Hematopoietic multipotent progenitor cell treated with erythropoietin and hydrocortisone succinate and interleukin-3 and kit ligand, for 6 days (in vitro differentiated cells): ENCODE measurements at regions not wholly inside any gene's neighbourhood (a gene's known extent, or its start where the extent isn't known, plus 50 kb on each side); places are given as distances from the start of the nearest gene placed in this dataset.

ENCODE experiments used
- DNase-seq: peaks from one replicate; pipeline ENCODE4 v3.0.0-alpha.2; 2015

DNA sequence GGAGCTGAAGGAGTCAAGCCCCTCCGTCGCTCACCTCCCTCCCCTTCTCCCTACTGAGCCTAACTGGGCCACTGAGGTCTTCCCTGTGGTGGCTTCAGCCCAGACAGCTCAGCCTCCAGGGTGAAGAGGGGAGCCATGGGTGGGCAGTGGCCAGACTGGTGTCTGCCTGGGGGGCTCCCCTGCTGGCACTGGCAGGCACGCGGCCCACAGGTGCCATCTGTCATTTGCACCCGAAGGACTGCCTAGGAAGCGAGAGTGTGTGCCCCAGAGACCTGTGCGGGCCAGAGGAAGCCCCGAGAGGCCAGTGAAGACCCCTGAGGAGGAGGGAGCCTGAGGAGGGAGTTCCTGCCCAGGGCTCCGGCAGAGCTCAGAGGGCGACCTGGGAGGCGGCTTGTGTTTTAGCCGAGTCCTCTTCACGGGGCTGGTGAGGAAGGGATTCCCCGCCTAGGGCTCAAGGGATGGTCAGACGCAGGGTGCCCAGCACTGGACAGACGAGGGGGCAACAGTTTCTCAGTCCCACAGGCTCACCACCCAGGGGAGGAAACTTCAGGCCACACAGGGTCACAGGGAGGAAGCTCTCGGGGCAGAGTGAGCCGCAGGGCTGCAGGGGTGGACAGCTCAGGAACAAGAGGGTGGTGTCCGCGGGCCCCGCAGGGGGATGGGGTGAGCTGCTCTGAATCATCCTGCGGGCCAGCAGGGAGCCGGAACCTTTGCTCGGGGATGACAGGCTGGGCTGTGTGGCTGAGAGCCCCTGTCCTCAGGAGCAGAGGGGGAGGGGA, 76.2 kb upstream of the PPP2R2D start:
- DNase-seq = no peak

- peak; percentile 9 for DNase-seq
These were observed 75.5 kb upstream of the PPP2R2D start for GRCh38 chr10:131825150-131825848.

GRCh38 chr10:131825960-131826650, 74.7 kb upstream of the PPP2R2D start:
- no peak for DNase-seq

GRCh38 chr10:131829156-131829930, 71.5 kb upstream of the PPP2R2D start:
- DNase-seq = no peak

DNA sequence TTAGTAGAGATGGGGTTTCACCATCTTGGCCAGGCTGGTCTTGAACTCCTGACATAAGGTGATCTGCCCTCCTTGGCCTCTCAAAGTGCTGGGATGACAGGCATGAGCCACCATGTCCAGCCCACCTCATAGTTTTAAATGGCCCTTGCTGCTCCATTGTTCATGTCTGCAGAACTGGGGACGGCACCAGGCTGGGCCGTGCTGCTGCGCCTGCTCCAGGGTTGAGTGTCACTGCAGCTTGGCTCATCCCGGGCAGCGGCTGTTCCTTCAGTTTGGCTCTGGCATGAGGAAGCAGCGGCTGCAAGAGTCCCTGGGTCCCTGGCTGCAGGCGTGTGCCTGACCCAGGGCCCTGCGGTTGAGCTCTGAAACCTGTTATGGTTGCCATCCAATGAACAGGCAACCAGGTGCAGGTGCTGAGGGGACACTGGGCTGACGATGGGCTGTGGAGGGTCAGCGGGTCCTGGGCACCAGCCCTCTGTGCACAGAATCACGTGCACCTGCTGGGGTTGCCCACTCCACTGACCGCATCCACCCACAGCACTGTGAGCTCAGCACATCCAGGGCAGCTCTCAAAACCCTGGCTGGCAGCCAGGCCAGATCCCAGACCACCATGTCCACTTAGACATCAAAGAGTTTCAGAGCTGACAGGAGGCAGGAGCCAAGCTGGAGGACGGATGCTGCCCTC, 70.2 kb upstream of the PPP2R2D start:
- DNase-seq = no peak

- no peak for DNase-seq
These were observed 69.2 kb upstream of the PPP2R2D start for GRCh38 chr10:131831561-131831960.

DNA sequence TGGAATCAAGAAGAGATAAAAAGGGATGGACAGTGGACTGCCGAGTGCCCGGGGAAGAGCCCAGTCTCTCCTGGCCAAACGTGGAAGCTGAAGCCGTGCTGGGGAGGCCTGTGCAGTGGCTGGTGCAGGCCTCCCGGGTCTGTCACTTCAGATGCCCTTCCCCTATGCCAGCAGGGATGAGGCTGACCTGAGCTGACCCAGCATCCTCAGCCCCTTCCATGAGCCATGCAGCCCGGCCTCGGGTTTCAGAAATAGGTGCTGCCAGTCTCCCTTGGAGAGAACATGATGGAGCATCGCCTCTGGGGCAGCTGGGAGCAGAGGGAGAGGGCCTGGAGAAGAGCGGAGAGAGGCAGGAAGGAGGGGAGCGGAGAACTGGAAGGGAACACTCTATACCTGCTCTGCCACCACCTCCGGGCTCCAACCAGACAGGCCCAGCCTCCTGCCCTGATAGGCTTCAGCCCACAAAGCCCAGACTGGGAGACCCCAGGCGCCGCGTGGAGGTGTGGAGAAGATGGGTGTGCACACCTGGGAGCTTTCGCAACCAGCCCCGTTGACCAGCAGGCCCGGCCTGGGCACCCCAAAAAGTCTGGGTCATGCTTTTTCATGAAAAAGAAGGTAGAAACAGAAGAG, 68.6 kb upstream of the PPP2R2D start:
- no peak for DNase-seq

- DNase-seq = no peak
These were observed 67.8 kb upstream of the PPP2R2D start for GRCh38 chr10:131833013-131833412.

DNA sequence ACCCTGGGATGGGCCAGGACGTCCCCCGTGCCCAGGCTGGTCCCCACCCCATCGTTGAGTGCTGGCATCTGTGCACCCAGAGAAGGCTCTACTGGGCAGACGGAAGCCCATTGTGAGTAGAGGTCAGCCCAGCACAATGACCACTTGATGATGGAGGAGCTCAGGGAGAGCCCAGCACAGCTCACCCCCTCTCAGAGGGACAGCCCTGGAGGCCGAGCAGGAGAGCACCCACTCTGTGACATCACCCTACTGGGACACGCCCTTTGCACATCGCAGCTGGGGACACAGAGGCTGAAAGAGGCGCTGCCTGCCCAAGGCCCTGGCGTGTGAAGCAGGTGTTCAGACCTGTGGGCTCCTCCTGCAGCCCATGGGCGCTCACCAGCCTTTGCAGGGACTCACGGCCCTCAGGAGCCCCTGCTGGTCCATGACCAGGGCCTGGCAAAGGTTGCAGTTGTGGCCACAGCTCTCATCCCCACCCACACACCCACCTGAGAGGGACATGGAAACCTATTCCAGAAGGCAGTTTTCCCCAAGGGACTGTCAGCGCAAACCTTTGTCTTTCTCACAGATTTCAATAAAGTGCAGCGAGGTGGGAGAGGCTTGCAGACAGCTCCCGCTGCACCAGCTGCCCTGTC, 67.2 kb upstream of the PPP2R2D start:
- DNase-seq = no peak

DNA sequence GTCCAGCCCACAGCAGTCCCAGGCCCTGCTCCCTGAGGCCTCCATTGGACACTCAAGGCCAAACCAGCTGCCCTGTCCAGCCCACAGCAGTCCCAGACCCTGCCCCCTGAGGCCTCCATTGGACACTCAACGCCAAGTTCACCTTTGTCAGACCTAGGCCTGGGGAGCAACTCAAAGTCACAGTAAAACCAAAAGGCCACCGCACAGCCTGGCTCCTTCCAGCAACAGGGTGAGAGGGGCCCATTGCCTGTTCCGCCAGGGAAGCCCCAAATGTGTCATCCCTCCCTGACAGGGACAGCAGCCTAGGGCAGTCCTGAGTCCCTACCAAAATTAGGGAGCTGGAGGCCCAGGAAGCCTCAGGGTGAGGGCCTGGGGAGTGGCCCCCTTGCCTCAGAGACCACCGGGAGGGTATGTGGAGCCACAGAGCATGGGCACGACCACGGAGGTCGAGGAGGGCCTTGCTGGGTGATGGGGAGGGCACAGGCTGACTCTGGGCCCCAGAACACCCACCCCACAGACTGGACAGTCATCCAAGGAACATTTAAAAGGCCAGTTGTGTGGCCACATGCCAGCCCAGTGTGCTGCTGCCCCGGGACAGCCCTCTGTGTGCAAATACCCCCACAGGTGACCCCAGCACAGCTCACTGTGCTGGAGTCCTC, 66.5 kb upstream of the PPP2R2D start:
- no peak for DNase-seq

DNA sequence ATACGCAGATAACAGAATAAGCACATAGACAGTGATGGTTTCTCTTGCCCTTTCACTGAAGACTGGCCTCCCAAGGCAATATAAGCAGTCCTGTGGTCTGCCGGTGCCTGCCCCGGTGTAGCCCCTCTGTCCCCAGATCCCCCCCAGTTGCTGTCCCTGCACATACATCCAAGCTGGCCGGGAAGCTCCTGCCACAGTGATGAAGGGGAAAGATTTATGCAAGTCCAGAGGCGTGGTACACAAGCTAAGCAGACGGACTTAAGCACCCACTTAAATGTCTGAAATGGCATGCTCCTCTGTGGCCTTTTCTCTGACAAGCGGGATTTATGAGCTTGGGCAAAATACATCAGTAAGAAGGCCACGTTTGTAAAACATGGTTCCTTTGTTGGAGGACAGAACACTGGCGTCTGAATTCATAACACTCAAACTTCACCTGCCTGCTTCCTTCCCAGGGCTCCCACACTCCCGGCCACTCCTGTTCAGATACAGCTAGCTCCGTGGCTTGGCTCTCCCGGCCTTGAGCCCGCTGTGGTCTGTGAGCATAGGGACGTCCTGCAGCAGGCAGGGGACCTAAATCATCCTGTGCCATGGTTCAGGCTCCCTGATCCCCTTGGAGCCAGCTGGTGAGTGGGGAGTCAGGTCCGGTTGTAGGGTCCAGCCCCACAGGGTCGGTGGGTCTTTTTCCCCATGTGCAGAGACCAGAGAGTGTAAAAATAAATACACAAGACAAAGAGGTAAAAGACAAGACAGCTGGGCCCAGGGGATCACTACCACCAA, 61.7 kb upstream of the PPP2R2D start:
- no peak for DNase-seq

- peak; percentile 24 for DNase-seq
These were observed 60.7 kb upstream of the PPP2R2D start for GRCh38 chr10:131839880-131840787.

DNA sequence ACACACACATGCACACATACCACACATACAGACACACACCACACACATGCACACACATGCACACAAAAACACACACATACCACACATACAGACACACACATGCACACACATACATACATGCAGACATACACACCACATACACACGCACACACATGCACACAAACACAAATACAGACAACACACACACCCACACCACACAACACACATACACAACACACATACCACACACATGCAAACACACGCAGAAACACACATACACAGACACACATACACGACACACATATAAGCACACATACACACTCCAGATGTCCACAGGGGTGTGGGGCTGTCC, 60.1 kb upstream of the PPP2R2D start:
- no peak for DNase-seq

DNA sequence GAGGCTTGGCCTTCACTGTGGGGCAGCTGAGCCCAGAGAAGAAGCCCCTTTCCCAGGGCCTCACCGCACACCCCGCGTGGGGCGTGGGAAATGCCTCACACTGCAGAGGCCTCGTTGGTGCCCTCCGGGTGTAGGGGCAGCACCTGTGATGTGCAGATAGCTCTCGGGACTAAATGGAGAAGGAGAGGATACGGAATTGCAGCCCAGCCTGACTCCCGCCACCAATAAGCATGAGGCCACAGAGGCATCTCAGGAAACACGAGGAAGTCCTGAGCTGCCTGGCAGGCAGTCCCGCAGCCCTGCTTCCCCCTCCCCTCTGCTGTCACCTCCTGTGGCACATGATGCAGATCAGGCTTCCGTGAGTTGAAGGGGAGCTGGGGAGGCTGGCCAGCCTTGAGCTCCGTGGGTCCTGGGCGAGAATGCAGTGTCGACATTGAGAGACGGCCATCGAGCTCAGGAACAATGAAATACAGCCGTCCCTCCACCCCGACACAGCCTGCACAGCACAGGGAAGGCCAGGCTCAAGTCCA, 59.6 kb upstream of the PPP2R2D start:
- no peak for DNase-seq

DNA sequence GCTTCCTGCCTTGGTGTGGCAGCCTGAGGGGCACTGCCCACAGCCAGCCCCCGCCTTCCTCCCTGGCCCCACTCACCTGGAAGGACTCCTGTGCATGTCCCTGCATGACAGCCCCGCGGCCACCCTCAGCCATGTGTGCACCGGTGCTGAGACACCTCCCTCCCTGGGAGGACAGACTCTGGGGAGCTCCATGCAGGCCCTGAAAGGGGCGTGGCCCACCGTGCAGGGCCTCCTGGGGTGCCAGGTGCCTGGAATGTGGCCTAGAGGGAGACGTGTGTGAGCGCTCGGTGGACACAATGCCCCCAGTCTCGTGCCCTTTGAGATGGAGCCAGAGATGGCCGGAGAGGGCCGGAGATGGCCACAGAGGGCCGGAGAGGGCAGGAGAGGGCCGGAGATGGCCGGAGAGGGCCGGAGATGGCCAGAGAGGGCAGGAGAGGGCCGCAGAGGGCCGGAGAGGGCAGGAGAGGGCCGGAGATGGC, 59.1 kb upstream of the PPP2R2D start:
- DNase-seq = no peak

DNA sequence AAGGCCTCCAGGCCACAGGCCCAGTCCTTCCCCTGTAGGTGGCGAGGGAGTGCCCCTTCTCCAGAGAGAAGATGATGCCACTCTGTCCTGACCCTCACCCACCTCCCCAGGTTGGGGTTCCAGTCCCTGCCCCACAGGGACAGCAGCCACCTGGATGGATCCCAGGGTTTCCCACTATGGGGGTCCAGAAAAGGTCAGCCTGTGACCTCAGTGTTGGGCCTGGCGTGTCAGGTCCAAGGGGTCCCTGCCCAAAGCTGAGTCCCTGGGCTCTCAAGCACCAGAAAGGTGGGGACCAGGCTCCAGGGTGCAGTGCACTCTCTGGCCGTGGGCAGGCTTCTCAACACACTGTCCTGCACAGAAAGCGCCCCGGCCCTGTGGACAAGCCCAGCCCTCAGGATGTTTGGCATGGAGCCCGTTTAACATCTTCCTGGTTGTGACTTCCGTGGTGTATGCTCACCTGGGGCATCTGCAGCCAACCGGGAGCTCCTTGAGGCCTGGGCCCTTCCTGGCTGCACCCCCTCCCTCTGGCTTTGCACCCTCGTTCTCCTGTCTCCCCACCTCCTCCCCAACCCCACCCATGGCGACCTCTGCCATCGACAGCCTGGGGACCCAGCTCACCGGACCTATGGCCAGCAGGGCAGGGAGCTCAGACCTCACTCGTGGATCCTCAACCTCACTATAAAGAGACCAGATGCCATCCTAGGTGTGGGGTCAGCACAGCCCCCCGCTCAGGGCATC, 58.3 kb upstream of the PPP2R2D start:
- DNase-seq = no peak

- no peak for DNase-seq
These were observed 57.7 kb upstream of the PPP2R2D start for GRCh38 chr10:131843089-131843595.

DNA sequence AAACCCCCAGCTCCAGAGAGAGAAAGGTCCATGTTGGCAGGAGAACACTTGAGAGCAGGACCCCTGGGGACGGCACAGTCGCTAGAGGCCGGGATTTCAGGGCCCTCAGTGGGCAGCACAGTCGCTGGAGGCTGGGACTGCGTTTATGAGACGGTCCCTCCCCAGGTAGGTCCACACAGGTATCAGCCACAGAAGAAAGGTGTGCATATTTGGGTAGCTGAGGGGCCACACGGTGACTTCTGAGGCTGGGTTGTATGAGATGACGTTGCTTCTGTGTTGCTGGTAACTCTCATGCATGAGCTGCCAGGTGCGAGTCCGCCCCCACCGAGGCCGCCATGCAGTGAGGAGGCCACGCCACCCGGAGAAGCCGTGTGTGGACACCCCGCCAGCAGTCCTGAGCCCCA, 56.9 kb upstream of the PPP2R2D start:
- no peak for DNase-seq
